Prostate gland (tissue), 2 donors: ENCODE measurements at regions not wholly inside any gene's neighbourhood (a gene's known extent, or its start where the extent isn't known, plus 50 kb on each side); places are given as distances from the start of the nearest gene placed in this dataset.

Source experiments
- CTCF ChIP-seq, 4 experiments: fragments of 200-600 bp in 2 of 4; fragments of 450-650 bp in 2 of 4; sonication (generic) in 2 of 4; IDR thresholded peaks; 1 replicate in 3 of 4; 2 replicates in 1 of 4; pipeline ENCODE4 v1.5.1; 2016 to 2019; ENCODE audit warnings: antibody characterized with exemption in 4 of 4, mild to moderate bottlenecking in 2 of 4, moderate library complexity in 2 of 4
- POLR2A ChIP-seq: fragments of 450-650 bp; IDR thresholded peaks from one replicate; pipeline ENCODE4 v1.6.1; 2016; ENCODE audit warnings: antibody characterized with exemption, mild to moderate bottlenecking

GRCh38 chr5:63774939-63775338 lies 187.3 kb downstream of the HTR1A start:
- TF ChIP-seq CTCF (IDR thresholded peaks at IDR 0.05) (no peak), POLR2A (no peak)
